GM18505 (cell line): ENCODE measurements at regions not wholly inside any gene's neighbourhood (a gene's known extent, or its start where the extent isn't known, plus 50 kb on each side); places are given as distances from the start of the nearest gene placed in this dataset.
"Not testable (repeated sequence)": the region's sequence is repeated elsewhere in the genome, so short reads cannot be mapped to it uniquely, and the experiment has no call there.

Source experiments
- ATAC-seq: cut with Tn5 transposase; IDR thresholded peaks from one replicate; pipeline ENCODE4 v1.9.1; 2021; ENCODE audit not compliant: unreplicated experiment
- POLR2A ChIP-seq: IDR thresholded peaks from 4 replicates; pipeline ENCODE4 v1.6.1; 2011; ENCODE audit warnings: borderline replicate concordance; ENCODE audit not compliant: insufficient read depth, insufficient read length; ENCODE audit errors: extremely low read depth

DNA sequence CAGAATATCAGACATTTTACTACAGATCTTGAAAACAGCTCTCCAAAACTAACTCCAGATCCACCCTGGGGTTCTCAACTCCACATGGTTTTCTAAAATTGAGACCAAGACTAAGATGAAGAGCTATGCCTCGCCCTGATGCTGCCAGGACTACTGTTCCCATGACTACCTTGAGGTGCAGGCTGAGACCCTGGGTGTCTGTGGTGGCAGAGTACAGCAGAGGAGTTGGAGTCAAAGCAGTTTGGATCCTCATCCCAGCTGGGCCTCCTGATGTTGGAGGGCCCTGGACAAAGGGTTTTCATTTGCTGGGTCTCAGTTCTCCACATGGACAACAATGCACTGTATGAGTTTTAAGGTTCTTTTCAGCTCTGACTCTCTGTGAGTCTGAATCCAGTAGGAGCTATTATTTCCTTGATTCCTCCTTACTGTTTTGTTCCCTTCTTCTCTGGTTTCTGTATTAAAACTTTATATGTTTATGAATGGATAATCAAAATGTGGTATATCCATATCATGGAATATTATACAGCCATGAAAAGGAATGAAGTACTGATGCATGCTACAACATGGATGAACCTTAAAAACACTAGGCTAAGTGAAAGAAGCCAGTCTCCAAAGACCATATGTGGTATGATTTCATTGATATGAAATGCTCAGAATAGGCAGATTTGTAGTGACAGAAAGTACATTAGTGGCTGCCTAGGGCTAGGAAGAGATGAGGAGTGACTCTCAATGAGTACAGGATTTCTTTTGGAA is 93.0 kb downstream of the CPN2 start:
- no peak for ATAC-seq
- TF ChIP-seq POLR2A, result no peak

GRCh38 chr3:194259982-194260766 is 91.0 kb downstream of the CPN2 start:
- TF ChIP-seq POLR2A, result no peak
- no peak for ATAC-seq

GRCh38 chr3:194261581-194262063 is 89.5 kb downstream of the CPN2 start:
- ATAC-seq, result no peak
- TF ChIP-seq POLR2A, result no peak

DNA sequence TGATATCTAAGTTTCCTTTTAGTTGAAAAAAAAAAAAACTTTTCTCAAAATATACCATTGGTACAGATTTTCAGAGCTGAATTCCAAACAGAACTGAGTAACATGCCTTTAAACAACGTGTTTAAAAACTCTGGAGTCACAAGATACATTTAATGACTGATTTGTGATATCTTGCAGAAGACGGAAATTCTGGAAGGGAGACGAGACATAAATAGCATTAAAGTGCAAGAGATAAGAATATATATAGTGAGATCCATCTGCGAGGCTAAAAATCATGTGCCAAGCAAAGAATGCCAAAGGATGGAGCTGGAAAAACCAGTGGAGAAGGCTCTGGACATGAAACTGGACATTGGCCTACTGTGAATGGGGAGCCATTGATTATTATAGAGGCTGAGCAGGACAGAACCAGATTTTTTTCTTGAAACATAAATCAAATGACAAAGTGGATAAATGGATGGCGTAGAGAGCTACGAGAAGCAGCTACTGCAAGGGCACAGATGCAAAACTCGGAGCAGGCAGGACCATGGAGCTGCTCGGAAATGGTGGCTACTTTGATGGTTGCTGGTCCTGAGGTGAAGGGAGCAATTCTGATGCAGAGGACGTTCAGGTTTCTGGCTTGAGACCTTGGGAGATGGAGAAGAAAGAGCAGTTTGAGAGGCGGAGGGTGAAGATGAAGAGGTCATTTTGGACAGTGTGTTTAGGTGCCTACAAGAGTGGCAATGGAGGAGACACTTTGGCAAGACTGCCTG is 88.8 kb downstream of the CPN2 start:
- ATAC-seq, result no peak
- TF ChIP-seq POLR2A, result no peak

- no peak for ATAC-seq
- no peak for TF ChIP-seq POLR2A
Measured at GRCh38 chr3:194262925-194263305, 88.2 kb downstream of the CPN2 start.

- ATAC-seq, result not testable (repeated sequence)
Measured at GRCh38 chr3:194264631-194265504, 86.3 kb downstream of the CPN2 start.

DNA sequence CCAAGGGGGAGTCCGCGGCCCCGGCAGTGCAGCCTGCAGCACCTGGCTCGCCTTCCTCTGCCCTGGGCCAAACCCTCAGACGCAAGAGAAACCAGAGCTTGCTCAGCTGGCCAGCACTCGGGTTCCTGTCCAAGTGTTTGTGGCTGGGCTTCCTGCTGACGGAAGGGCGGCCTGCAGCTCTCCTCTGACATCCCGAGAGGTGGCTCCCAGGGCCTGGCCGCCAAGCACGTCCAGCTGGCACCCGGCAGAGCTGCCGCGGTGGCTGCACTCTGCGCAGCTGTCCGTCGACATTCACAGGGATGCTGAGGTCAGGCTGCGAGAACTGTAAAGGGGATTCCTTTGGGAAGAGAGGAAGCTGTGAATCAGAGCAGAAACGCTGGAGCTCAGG is 85.6 kb downstream of the CPN2 start:
- no peak for TF ChIP-seq POLR2A
- no peak for ATAC-seq

- no peak for TF ChIP-seq POLR2A
- no peak for ATAC-seq
Measured at GRCh38 chr3:194265996-194266964, 84.8 kb downstream of the CPN2 start.

DNA sequence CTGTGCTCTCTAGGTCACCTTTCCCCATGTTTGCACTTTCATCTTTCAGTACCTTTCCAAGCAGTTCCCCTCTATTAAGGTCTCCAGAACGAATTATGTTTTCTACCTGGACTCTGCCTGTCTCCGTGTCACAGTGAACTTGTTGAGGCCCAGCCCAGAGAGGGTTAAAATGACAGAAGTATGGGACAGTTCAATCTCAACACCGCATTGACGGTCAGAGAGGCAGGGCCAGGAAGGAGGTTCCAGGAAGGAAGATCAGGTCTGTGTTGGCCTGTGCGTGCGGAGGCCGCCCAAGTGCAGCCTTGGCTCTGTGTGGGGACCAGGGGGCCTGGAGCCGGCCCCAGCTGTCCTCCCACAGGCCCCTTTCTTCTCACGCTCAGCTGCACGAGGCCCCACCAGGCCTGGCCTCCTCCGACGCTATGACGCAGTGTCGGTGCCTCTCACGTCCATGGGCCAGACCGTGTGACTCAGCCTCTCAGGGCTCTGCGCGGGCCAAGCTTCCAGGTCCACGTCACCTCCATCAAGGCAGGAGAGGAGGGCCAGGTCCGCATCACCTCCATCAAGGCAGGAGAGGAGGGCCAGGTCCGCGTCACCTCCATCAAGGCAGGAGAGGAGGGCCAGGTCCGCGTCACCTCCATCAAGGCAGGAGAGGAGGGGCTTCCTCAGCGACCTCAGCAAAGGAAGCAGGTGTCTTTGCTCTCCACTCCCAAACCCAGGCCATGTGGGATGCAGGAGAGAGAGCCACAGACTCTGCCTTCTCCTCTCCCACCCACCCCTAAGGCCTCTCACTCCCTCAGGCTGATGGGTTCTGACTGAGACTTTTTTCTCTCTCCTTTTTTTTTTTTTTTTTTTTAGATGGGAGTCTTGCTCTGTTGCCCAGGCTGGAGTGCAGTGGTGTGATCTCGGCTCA is 83.1 kb downstream of the CPN2 start:
- no peak for ATAC-seq
- no peak for TF ChIP-seq POLR2A

DNA sequence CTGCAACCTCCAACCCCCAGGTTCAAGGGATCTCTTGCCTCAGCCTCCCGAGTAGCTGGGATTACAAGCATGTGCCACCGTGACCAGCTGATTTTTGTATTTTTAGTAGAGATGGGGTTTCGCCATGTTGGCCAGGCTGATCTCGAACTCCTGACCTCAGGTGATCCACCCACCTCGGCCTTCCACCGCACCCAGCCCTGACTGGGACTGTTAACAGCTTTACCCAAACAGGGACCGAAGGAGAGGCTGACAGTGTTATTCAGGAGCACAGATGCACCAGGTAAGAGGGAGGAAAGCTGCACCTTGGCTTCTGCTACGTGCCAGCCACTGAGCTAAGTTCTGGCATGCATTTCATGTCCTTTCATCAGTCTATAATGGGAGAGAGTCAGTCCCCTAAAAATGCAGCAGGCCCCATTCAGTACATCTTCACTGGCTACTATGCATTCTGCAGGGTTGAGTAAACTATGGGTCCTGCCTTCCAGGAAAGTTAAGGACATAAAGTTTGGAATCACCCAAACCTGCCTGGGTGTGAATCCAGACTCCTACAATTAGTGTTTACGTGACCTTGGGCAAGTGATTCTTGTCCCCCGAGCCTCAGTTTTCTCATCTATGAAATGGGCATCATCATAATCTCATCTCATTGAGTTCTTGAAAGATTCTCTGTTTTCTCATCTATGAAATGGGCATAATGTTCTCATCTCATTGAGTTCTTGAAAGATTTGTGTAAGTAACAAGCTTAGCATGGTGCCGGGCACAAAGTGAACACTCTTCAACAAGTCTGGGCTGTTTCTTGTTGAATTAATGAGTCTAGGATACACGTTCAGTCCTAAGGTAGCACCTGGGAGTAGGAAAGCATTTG is 82.2 kb downstream of the CPN2 start:
- no peak for TF ChIP-seq POLR2A
- no peak for ATAC-seq
